Liver (tissue), 8 donors: ENCODE measurements at regions not wholly inside any gene's neighbourhood (a gene's known extent, or its start where the extent isn't known, plus 50 kb on each side); places are given as distances from the start of the nearest gene placed in this dataset.
"Not testable (repeated sequence)": the region's sequence is repeated elsewhere in the genome, so short reads cannot be mapped to it uniquely, and the experiment has no call there.

ENCODE experiments used
- DNase-seq: peaks from one replicate; pipeline ENCODE4 v3.0.0-alpha.2; 2017; ENCODE audit warnings: low spot score
- H3K27ac ChIP-seq, 2 donors: one replicate each; pipeline ENCODE4 v1.7.0; 2013; ENCODE audit warnings: inconsistent platforms in 2 of 2, low read length in 2 of 2, control low read depth in 1 of 2, low read depth in 1 of 2, mild to moderate bottlenecking in 1 of 2
- H3K27me3 ChIP-seq, 4 donors: one replicate each; pipeline versions ENCODE4 v1.6.1 to v1.7.0; 2013; ENCODE audit warnings: low read length in 3 of 4, inconsistent platforms in 1 of 4, mild to moderate bottlenecking in 1 of 4, moderate library complexity in 1 of 4; ENCODE audit not compliant: control insufficient read depth in 4 of 4, insufficient read depth in 4 of 4
- H3K36me3 ChIP-seq, 4 donors: one replicate each; pipeline versions ENCODE4 v1.6.1 to v1.7.0; 2013; ENCODE audit warnings: low read length in 3 of 4, mild to moderate bottlenecking in 3 of 4, low read depth in 1 of 4, moderate library complexity in 1 of 4; ENCODE audit not compliant: control insufficient read depth in 4 of 4, insufficient read depth in 3 of 4
- H3K4me1 ChIP-seq, 4 donors: one replicate each; pipeline versions ENCODE4 v1.6.1 to v1.7.0; 2013; ENCODE audit warnings: low read length in 3 of 4, mild to moderate bottlenecking in 3 of 4, moderate library complexity in 1 of 4; ENCODE audit not compliant: control insufficient read depth in 4 of 4, insufficient read depth in 4 of 4
- H3K4me3 ChIP-seq, 3 donors: one replicate each; pipeline versions ENCODE4 v1.6.1 to v1.7.0; 2013; ENCODE audit warnings: low read length in 3 of 3, control low read depth in 1 of 3, low read depth in 1 of 3, mild to moderate bottlenecking in 1 of 3
- H3K9ac ChIP-seq, 2 donors: one replicate each; pipeline ENCODE4 v1.7.0; 2013; ENCODE audit warnings: low read length in 2 of 2, mild to moderate bottlenecking in 2 of 2, moderate library complexity in 2 of 2, control low read depth in 1 of 2, low read depth in 1 of 2
- H3K9me3 ChIP-seq, 4 donors: one replicate each; pipeline versions ENCODE4 v1.6.1 to v1.7.0; 2013; ENCODE audit warnings: low read length in 3 of 4; ENCODE audit not compliant: control insufficient read depth in 4 of 4
- ATF3 ChIP-seq: IDR thresholded peaks from 2 replicates; pipeline ENCODE4 v1.6.1; 2016; ENCODE audit warnings: antibody characterized with exemption
- EGR1 ChIP-seq, 2 donors: IDR thresholded peaks; 2 replicates each; pipeline ENCODE4 v1.6.1; 2016 to 2018; ENCODE audit warnings: antibody characterized with exemption in 2 of 2, low read depth in 2 of 2
- FOXA1 ChIP-seq: IDR thresholded peaks from 2 replicates; pipeline ENCODE4 v1.6.1; 2016; ENCODE audit warnings: antibody characterized with exemption
- FOXA2 ChIP-seq: IDR thresholded peaks from 2 replicates; pipeline ENCODE4 v1.6.1; 2016; ENCODE audit warnings: antibody characterized with exemption
- GABPA ChIP-seq, 2 donors: IDR thresholded peaks in 1 of 2; conservative IDR thresholded peaks in 1 of 2; 2 replicates each; pipeline ENCODE4 v1.6.1; 2016; ENCODE audit warnings: antibody characterized with exemption in 2 of 2, mild to moderate bottlenecking in 1 of 2, moderate library complexity in 1 of 2
- HNF4A ChIP-seq, 2 donors: conservative IDR thresholded peaks; 2 replicates each; pipeline ENCODE4 v1.6.1; 2016; ENCODE audit warnings: antibody characterized with exemption in 2 of 2, mild to moderate bottlenecking in 2 of 2
- HNF4G ChIP-seq: IDR thresholded peaks from 2 replicates; pipeline ENCODE4 v1.6.1; 2016; ENCODE audit warnings: antibody characterized with exemption
- JUND ChIP-seq, 2 donors: IDR thresholded peaks; 2 replicates each; pipeline ENCODE4 v1.6.1; 2016; ENCODE audit warnings: antibody characterized with exemption in 2 of 2
- MAX ChIP-seq: IDR thresholded peaks from 2 replicates; pipeline ENCODE4 v1.6.1; 2016; ENCODE audit warnings: antibody characterized with exemption
- NR2F2 ChIP-seq: IDR thresholded peaks from 2 replicates; pipeline ENCODE4 v1.6.1; 2016; ENCODE audit warnings: antibody characterized with exemption
- RAD21 ChIP-seq, 2 donors: IDR thresholded peaks; 2 replicates each; pipeline ENCODE4 v1.6.1; 2016; ENCODE audit warnings: antibody characterized with exemption in 2 of 2, mild to moderate bottlenecking in 2 of 2
- REST ChIP-seq: IDR thresholded peaks from 2 replicates; pipeline ENCODE4 v1.6.1; 2016; ENCODE audit warnings: antibody characterized with exemption, mild to moderate bottlenecking
- RXRA ChIP-seq, 2 donors: IDR thresholded peaks; 2 replicates each; pipeline ENCODE4 v1.6.1; 2017 to 2018; ENCODE audit warnings: antibody characterized with exemption in 2 of 2, mild to moderate bottlenecking in 1 of 2
- SP1 ChIP-seq: IDR thresholded peaks from 2 replicates; pipeline ENCODE4 v1.6.1; 2018; ENCODE audit warnings: antibody characterized with exemption, mild to moderate bottlenecking
- TAF1 ChIP-seq: conservative IDR thresholded peaks from 2 replicates; pipeline ENCODE4 v1.6.1; 2016; ENCODE audit warnings: antibody characterized with exemption, mild to moderate bottlenecking
- YY1 ChIP-seq: IDR thresholded peaks from 2 replicates; pipeline ENCODE4 v1.6.1; 2016; ENCODE audit warnings: antibody characterized with exemption, mild to moderate bottlenecking
- ZBTB33 ChIP-seq: IDR thresholded peaks from 2 replicates; pipeline ENCODE4 v1.6.1; 2016; ENCODE audit warnings: antibody characterized with exemption
- WGBS: extraction: QIAGEN DNeasy Blood & Tissue Kit; methylation state at CpG from one replicate; pipeline ENCODE4 v1.1.7; 2013; 5-methylcytosine and 5-hydroxymethylcytosine counted together
- TF ChIP-seq, protein P1 (sequence below): fragments of 150-350 bp; IDR thresholded peaks from 2 replicates; pipeline ENCODE4 v1.5.1; 2017; ENCODE audit warnings: improper control_type of control experiment, low read depth, low read length; ENCODE audit not compliant: missing input control
- donor health status: healthy.
- donor health status: healthy.
- donor health status: healthy.
- donor health status: healthy.
- donor health status: healthy.

GRCh38 chr20:43827940-43828562 lies 86.6 kb upstream of the TOX2 start:
- H3K4me1 ChIP-seq = no peaks in the 10 kb centered on the region
- no peak overlapping the region for H3K9ac ChIP-seq
- TF ChIP-seq HNF4A (conservative IDR thresholded peaks at IDR 0.05) (no peak), SP1 (no peak), GABPA (IDR thresholded peaks at IDR 0.05 in 1 of 2, conservative IDR thresholded peaks at IDR 0.05 in 1 of 2) (no peak), TAF1 (no peak), JUND (IDR thresholded peaks at IDR 0.05) (no peak), FOXA1 (no peak), YY1 (no peak), RAD21 (IDR thresholded peaks at IDR 0.05) (no peak), EGR1 (IDR thresholded peaks at IDR 0.05; ENCODE audit: low read depth in 2 of 2) (no peak), ATF3 (no peak), MAX (no peak), ZBTB33 (no peak), NR2F2 (no peak), RXRA (IDR thresholded peaks at IDR 0.05) (no peak), HNF4G (no peak), REST (no peak), FOXA2 (no peak)
- TF ChIP-seq, protein P1, sequence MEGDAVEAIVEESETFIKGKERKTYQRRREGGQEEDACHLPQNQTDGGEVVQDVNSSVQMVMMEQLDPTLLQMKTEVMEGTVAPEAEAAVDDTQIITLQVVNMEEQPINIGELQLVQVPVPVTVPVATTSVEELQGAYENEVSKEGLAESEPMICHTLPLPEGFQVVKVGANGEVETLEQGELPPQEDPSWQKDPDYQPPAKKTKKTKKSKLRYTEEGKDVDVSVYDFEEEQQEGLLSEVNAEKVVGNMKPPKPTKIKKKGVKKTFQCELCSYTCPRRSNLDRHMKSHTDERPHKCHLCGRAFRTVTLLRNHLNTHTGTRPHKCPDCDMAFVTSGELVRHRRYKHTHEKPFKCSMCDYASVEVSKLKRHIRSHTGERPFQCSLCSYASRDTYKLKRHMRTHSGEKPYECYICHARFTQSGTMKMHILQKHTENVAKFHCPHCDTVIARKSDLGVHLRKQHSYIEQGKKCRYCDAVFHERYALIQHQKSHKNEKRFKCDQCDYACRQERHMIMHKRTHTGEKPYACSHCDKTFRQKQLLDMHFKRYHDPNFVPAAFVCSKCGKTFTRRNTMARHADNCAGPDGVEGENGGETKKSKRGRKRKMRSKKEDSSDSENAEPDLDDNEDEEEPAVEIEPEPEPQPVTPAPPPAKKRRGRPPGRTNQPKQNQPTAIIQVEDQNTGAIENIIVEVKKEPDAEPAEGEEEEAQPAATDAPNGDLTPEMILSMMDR = no peak
- H3K27ac ChIP-seq = no peak overlapping the region
- H3K4me3 ChIP-seq = no peak overlapping the region
- no peak for DNase-seq
- no peaks in the 10 kb centered on the region for H3K36me3 ChIP-seq
- H3K9me3 ChIP-seq = peaks cover 0 to 7% (median 0%) of the 10 kb centered on the region in 4 donors
- 72% methylated on average over 5 of the region's 5 CpGs for WGBS
- H3K27me3 ChIP-seq = no peaks in the 10 kb centered on the region

- H3K4me3 ChIP-seq, DNase-seq, H3K27me3 ChIP-seq, H3K4me1 ChIP-seq, H3K9ac ChIP-seq, H3K36me3 ChIP-seq, H3K27ac ChIP-seq, H3K9me3 ChIP-seq: not testable (repeated sequence)
- 75% methylated on average over 5 of the region's 5 CpGs for WGBS
These were observed 87.7 kb upstream of the TOX2 start for GRCh38 chr20:43826943-43827342.
